HG03558 (cell line): ENCODE measurements at regions not wholly inside any gene's neighbourhood (a gene's known extent, or its start where the extent isn't known, plus 50 kb on each side); places are given as distances from the start of the nearest gene placed in this dataset.
"Not testable (repeated sequence)": the region's sequence is repeated elsewhere in the genome, so short reads cannot be mapped to it uniquely, and the experiment has no call there.

ENCODE experiments used
- ATAC-seq: cut with Tn5 transposase; IDR thresholded peaks from one replicate; pipeline ENCODE4 v1.9.1; 2021; ENCODE audit warnings: moderate number of reproducible peaks; ENCODE audit not compliant: unreplicated experiment; ENCODE audit errors: extremely low read depth

DNA sequence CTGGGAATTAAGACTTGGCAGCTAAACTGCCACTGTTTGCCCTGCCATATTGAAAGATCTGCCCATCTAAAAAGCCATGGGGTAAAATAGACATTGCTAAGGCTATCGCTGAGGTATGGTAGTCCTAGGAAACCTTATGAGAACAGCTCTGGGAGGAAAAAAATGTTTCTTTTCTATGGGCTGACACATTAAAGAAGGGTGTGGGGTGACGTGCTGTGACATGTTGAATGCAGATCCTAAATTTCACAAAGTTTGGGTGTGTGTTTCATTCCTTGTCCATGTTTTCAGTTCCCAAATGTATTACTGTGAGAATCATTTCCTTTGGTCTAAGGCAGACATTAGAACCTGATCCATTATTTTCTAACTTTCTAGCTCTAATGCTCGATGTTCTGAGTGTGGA lies 766.4 kb downstream of the BCL11A start:
- ATAC-seq, result no peak

DNA sequence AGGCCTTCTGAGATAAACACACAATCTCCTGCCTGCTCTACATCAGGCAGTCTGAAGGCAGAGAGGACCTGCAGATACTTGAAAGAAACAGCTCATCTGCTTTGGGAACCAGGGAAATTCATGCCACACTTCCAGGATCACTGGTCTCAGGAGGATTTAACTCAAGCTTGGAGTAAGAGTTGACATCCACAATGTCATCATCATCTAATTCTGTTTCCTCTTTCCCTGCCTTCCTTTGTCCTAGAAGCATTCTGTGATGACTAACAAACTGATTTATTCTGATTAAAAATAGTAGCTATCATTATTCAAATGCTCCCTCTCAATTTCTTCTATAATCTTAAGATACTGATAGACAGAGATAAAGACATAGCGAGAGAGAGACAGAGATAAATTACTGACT lies 766.8 kb downstream of the BCL11A start:
- ATAC-seq, result no peak

GRCh38 chr2:59779571-59779970 lies 773.9 kb downstream of the BCL11A start:
- ATAC-seq, result no peak

- ATAC-seq, result no peak
Observed at GRCh38 chr2:59777120-59777519, 776.3 kb downstream of the BCL11A start.

DNA sequence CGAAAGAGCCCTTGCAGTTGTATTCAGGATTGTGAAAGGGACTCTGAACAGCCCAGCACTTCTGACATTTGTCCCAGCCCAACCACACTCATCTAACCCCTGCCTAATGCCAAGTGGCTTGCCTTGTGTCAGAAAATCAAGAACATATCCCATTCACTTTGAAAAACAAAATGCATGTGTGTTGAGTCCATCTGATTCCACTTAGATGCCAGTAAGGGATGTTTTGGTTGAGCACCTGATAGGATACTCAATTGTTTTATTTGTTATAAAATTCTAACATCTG lies 776.8 kb downstream of the BCL11A start:
- ATAC-seq, result no peak

DNA sequence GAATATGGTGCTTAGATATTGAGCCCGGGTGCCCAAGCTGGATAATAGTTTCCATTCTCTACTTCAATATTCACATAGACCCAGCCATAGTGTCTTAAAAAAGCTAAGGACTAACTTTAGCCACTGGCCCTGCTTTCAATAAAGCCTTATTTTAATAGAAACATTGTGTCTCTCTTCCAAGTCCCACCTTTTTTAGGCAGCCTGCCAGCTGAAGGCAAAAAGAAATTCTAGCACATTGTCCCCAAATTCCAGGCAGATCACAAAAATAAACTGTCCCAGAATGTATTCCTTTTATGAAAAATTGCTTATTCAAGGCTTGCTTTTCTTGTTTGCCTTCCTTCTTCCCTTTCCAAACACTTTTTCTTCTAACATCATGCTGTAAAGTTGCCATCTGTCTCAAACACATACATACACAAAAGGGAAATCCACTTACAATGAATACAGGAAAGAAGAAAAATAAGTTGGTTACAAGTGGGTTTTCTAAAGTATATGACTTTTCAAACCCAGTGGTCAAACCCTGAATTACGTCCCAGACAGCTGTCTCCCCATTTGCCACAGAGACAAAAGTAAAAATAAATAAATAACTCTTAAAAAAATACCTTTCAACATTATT lies 778.5 kb downstream of the BCL11A start:
- ATAC-seq, result no peak

GRCh38 chr2:59770651-59771050 lies 782.8 kb downstream of the BCL11A start:
- no peak for ATAC-seq

DNA sequence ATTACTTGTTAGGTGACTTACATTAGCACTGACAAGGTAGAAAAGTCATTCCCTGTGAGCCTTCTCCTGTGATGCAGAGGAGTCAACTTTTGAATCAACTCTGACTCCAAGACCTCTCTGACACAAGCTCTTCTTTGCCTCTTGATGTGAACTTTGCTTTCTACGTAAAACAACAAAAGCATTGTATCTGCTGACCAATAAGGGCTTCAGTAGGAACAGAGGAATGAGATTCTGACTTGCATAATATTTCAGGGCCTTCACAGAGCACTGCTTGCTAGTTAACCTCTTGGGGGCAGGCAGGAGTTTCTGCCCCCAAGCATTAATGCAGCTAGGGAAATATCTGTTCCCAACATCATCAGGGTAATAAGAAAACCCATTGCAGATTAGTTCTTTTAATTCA lies 791.5 kb downstream of the BCL11A start:
- ATAC-seq, result no peak

GRCh38 chr2:59756150-59756549 lies 797.3 kb downstream of the BCL11A start:
- no peak for ATAC-seq

DNA sequence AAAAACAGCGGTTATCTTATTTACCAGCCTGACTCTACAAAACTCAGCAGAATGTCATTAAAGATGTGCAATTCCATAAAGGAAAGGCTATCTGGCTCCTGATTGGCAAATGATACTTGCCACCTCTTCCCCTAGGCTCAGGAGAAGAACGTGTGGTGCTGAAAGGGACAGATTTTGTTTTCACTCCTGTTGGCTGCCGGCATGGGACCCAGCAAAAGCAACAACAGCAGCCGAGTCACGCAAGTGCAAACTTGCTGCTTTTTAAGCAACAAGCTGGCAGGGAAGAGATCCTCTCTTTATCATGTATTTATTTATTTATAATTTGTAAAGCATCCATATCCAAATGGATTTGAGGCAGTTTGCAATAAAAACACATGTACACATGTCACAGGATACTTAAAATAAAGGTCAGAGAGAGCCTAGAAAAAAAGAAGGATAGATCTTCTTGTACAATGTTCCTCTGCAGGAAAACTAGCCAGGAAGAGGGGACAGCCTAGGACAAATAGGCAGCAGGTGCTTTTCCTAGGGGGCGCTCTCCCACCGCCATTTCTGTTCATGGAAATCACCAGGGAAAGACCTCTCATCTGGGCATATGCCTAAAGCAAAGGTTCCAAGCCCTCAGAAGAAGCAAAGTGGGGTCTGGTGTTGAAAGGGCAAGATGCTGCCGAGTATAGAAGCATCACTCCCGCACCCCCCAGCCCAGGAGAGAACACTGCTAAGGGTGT lies 799.3 kb downstream of the BCL11A start:
- ATAC-seq, result no peak

DNA sequence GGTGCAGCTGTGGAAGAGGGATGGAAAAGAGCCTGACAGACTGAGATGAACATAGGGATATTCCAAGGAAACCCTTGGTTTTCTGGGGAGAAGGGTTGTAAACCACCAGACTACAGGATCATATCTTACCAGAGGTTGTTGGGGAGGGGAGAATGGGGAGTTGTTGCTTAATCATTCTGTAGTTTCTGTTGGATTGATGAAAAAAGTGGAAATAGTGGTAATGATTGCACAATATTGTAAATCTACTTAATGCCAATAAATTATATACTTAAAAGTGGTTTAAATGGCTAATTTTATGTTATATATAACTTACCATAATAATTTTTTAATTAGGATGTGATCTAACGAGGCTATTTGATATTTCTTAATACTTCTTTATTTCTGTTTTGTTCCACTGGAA lies 800.9 kb downstream of the BCL11A start:
- ATAC-seq, result no peak

- ATAC-seq, result no peak
Observed at GRCh38 chr2:59752071-59752470, 801.4 kb downstream of the BCL11A start.

DNA sequence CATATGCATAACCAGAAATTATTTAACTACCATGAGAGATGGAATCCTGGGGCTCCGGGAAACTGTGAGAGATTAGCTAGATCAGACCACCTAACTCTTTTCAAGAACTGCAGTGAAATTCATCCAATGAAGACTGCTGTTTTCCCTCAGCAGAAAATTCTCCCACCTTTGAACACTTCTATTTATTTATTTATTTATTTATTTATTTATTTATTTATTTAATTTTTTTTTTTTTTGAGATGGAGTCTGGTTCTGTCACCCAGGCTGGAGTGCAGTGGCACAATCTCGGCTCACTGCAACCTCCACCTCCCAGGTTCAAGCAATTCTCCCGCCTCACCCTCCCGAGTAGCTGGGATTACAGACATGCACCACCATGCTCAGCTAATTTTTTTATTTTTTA lies 802.2 kb downstream of the BCL11A start:
- ATAC-seq, result not testable (repeated sequence)

GRCh38 chr2:59746291-59746690 lies 807.2 kb downstream of the BCL11A start:
- ATAC-seq, result no peak

- no peak for ATAC-seq
Observed at GRCh38 chr2:59745085-59745484, 808.4 kb downstream of the BCL11A start.

DNA sequence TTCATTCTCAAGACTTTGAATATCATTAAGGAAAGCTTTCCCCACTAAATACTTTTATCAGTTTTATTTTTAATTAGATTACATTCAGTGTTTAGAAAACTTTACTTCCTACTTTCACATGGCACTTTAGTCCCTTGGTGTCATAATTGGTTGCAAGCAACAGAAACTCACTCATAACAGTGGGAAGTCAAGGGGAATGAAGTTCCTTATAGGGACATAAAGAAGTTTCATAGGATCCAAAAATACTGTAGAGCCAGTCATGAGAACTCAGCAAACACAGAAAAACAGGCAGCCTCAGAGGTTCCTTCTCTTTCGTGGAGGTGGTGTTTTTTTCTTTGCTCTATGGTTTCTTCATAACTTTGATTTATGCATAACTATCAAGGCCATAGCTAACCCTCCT lies 809.0 kb downstream of the BCL11A start:
- no peak for ATAC-seq

GRCh38 chr2:59741840-59742239 lies 811.6 kb downstream of the BCL11A start:
- ATAC-seq, result no peak

DNA sequence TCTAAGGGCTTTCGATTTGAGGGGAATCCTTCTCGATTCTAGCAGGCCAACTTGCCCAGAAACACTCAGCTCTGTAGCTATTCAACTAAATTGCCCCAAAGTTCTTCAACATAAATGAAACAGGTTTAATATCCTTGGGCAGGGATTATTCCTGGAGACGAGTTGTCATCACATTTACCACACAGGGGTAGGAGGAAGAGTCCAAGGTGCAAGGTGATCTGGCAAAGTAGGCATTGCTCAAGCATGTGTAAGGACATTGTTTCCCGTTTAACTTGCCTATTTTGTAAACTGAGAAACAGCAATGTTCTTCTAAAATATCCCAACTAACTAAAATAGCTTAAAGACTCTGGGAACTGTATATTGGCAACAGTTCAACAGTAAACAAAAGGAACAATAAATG lies 814.3 kb downstream of the BCL11A start:
- no peak for ATAC-seq

- ATAC-seq, result no peak
Observed at GRCh38 chr2:59737299-59737698, 816.2 kb downstream of the BCL11A start.

GRCh38 chr2:59734743-59735142 lies 818.7 kb downstream of the BCL11A start:
- no peak for ATAC-seq

DNA sequence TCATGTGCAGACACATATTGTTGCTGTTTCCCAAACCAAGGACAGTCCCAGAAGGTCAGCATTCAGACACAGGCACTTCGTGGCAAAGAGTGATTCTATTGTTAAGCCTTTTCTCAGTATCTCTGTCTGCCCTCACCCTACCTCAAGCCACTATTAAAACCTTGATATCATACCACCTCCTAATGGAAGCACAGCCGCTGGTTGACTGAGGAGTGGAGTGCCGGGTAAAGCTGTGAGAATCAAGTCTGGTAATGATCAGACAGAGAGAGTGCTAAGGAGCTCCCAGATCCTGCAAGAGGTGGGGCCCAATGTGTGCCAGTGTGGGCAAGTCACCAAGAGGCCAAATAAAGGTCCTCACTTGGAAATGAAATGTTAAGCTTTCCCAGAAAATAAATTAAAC lies 819.5 kb downstream of the BCL11A start:
- no peak for ATAC-seq

DNA sequence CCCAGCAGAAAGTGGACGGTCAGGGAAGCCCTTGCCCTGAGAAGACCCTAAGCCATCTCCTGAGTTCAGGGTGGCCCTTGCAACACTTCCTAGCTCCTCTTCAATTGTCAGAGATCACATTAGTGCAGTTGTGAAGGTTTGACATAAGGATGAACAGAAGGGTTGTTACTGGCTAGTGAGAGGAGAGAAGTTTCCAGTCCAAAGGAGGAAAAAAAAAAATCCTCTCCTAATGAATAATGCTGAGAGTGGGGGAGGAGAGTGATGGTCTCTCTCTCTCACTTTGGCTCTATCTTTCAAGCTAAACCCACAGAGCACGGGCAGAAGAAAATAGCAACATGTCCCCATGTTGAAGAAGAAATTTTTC lies 819.9 kb downstream of the BCL11A start:
- no peak for ATAC-seq
